Femur (tissue), 1 donor: ENCODE measurements at regions not wholly inside any gene's neighbourhood (a gene's known extent, or its start where the extent isn't known, plus 50 kb on each side); places are given as distances from the start of the nearest gene placed in this dataset.
A peak's percentile ranks its signal among the peaks of the same experiment; 100 is the strongest.

Source experiments
- DNase-seq: peaks from one replicate; pipeline ENCODE4 v3.0.0-alpha.2; 2017

DNA sequence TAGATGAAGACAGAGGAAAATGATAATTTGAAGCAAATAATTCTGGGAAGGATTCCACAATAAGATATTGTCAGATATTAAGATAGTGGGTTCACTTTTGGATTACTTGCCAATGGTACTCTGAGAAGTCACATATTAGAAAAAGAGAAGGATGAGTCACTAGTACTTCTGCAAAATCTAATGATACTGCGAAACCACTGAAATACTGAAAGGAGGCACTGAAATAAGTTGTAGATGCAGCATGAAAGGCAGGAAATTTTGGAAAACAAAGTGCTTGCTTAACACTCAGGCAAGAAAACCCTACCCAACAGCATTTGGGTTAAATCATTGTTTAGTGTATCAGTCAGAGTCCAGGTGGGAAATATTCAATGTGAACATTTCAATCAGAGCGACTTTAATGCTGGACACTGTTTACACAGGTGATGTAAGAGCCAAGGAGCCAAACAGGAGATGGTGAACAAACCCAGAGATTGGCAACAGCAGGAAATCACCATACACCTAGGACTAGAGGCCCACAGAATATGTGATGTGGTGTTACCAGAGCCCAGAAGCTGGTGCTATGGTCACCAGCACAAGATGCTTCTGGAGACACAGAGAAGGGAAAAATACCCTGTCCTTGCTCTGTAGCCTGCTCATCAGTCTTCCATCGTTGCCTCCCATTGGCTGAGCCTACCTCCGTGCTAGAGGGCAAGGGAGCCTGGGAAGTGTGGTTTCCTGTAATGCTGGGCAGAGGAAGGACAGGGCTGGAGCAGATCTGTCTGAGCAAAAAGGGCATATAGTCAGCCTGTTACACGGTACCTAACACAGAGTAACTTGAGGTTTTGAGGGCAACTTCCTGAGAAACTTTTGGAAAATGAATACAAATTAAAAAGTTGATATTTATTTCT lies 204.7 kb upstream of the ITGA4 start:
- DNase-seq: no peak

DNA sequence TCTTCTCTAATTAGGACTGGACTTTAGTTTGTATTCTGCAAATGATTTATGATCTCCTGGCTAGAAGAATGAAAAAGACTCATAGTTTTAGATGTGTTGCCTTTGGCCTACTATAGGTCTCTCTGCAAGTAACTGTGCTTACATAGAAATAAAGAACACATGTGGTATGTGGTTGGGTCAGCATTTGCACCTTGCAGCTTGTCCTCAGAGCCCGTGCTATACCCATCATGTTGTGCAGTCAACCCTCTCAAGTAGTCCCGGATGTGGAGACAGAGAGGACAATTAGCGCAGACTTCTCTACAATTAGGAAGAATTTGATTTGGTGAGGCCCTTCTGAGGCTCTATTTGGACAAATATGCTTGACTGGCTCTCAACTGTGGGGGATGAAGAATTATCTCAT lies 203.7 kb upstream of the ITGA4 start:
- DNase-seq: no peak

DNA sequence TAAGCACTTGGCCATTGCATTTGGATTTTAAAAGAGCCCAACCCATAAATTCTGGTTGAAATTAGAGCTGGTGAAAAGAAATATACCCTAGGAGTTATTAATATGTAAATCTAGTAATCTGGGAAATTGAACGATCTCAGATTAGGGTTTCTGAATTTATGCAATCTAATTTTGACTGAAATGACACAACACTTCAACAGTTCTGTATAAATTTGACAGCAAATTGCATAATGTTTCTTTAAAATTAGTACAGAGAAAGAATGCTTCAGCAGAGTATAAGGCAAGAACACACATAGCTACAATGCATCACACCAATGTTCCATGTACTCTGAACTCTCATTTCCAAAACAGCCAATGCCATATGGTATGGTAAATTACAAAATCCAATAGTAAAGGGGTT lies 201.5 kb upstream of the ITGA4 start:
- DNase-seq: no peak

DNA sequence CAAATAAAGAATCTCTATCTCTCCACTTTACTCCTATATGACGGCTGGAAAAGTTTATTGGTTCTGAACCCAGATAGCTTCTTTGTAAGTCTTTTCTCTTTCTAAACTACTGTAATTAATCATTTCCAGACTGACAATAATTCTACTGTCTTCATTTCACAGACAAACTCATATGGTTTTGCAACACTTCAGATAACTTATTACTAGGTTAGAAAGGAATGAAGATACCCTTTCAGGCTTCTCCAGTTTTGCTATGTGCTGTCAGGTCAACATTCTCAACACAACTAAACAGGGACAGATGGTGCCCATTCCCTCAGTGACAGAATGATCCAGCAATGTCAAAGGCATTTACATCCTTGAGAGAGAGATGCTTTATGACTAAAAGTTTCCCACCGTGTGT lies 198.5 kb upstream of the ITGA4 start:
- DNase-seq: no peak

DNA sequence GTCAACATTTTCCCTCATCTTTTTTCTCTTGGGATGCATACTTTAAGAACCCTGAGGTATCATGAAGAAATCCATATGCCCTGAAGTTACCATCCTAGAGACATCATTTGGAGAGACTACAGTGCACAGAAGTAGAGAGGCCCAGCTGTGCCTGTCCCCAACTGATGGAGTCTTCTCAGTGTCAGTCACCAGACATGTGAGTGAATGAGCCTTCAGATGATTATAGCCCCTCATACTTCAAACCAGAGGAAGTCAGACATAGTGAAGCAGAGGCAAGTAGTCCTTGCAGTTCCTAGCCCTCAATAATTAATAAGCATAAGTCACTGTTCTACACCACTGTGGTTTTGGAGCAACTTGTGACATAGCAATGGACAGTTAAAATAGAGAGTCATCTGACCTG lies 194.4 kb upstream of the ITGA4 start:
- no peak for DNase-seq

DNA sequence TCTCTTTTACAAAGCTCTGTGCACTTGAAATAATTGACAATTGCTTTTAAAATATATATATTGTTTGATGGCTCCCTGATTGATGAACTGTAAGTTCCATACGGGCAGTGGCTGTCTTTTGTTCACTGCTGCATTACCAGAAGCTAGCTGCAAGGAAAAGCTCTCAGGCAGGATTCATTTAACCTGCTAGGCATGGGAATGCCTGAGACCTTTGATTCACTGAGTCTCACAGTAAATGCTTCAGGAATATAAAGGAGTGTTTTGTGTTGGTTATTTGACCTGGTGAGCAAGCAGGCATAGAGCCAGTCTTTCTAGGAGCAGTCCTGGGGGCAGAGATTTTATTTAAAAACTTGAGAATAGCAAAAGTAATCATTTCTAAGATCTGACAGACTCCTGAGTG lies 193.2 kb upstream of the ITGA4 start:
- DNase-seq: no peak

DNA sequence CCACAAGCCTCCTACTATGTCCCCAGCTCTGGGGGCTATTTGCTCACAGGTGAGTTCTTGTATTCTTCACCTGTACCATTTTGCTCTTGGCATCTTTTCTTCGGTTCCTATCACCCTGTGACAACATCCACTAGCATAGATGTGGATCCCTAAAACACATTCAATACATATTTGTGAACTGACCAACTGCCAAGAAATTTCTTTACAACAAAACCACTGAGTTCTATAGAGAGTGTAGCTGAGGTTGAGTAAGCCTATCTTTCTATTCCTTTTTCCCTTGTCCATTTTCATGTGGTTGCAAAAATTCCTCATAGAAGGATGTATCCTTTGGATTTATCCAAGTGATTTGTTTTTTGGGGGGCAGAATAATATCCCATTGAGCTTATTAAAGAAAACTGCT lies 192.7 kb upstream of the ITGA4 start:
- no peak for DNase-seq

DNA sequence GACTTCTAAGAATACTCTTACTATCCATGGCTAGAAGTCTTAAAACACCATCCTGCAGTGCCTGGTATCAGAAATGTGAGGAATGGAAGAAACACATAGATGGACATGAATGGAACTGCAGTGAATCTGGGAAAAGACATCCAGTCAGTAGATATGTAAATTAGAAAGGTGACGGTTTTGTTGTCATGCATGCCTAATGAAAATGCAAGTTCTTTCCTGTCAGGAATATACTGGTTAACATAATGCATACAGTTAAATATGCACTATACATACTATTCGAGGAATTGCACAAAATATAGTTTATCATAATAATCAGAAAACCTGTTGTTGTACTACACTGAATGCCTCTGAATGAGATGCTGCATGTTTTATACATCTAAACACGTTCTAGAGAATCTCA lies 190.6 kb upstream of the ITGA4 start:
- DNase-seq: no peak

DNA sequence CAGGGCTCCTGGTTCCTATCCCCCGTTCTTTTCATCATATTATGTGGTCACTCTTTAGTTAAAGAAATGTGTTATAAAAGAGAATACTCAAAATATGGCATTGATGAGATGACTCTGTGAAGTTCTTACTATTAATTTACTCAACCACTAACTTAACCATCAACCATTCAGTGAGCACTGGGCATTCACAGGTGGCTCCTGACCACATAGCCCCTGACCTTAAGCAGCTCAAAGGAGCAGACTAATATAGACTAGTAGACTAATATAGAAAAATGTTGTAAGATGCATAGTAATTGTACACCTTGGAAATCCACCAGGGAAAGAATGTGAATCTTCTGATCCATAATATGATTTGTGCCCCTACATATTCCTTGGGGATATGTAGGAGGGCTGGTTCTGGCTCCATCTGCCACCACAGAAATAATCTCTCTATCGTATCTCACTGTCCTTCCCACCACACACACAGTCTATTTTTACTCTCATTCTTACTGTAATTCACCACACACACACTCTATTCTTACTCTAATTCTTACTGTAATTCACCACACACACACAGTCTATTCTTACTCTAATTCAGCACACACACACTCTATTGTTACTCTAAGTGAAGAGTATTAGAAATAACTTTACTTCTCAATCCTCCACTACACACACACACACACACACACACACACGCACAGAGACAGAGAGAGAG lies 188.9 kb upstream of the ITGA4 start:
- DNase-seq: no peak

DNA sequence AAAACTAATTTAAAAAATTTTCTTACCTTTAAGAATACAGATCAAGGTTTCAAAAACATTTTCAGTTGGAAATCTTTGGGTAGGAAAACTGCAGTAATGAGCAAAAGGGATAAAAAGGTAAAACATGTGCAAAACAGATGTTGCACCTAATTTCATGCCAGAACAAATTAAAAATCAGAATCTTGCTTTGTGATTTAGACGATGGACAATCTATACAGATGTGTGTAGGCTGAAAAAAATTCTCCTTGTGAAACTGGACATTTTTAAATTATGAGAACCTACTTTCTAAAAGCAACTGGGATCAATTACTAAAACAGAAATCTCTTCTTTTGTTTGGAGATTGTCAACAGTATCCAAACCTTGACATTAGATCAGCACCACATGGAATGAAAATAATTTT lies 183.2 kb upstream of the ITGA4 start:
- DNase-seq: no peak

DNA sequence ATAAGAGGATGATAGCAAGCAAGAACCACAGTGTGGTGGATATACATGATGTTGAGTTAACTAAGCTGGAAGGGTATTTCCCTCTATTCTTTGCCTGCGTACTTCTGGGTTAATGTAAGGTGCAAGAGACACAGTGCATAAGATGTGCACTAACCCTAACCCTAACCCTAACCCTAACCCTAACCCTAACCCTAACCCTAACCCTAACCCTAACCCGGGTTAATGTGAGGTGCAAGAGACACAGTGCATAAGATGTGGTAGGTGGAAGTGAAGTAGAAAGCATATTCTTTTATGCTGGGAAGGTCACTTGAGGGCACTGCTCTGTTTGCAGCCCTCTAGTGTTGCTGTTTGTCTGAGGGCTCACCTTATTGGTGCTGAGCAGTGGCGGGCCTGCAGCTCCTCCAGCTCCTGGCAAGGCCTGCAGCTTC lies 181.5 kb upstream of the ITGA4 start:
- no peak for DNase-seq

DNA sequence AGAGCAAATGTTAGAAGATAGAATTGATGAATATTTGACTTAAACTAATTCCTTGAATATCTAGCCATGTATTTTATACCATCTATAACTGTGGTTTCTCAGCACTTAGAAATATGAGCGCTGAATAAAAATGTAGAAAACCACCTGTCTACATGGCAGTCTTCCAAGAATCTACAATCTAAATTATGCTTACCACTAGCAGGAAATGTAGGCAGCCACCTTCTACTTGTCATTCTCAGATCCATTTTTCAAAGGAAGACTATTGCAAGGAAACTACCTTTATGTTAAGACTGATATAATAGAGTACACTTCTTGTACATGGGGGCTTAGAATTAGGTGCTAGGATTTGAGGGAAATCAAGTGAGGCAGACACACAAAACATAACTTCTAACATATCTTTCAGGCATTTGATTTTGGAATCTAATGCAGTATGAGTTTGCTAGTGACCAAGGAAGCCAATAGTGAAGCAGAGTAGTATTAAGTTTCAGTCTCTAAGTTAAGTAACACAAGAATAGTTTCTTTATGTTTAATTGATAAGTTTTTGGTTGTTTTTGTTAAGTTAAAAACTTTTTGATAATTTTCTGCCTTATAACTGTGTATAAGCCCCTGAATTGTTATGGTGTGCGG lies 175.9 kb upstream of the ITGA4 start:
- no peak for DNase-seq

DNA sequence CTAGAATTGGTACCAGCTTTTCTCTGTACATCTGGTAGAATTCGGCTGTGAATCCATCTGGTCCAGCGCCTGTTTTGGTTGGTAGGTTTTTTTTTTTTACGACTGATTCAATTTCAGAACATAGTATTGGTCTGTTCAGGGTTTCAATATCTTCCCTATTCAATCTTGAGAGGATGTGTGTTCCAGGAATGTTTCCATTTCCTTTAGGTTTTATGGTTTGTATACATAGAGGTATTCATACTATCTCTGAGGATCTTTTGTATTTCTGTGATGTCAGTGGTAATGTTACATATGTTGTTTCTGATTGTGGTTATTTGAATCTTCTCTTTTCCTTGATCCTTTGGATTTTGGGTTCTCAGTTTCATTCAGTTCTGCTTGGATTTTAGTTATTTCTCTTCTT lies 172.1 kb upstream of the ITGA4 start:
- no peak for DNase-seq

DNA sequence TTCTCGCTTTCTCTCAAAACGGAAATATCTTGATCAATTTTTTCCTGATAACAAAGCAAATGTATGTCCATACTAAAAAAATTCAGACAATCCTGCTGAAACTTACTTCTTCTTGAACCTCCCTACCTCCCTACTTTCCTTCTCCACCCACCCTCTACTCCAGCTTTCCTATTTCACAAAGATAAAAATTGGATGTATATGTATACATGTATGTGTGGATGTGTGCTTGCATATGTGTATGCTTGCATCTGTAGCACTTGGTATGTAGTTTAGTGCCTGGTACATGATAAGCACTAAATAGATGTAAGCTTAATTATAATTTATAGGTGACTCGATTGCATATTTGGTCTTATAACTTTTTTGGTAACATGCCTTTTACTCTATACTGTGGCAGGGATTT lies 167.5 kb upstream of the ITGA4 start:
- no peak for DNase-seq

DNA sequence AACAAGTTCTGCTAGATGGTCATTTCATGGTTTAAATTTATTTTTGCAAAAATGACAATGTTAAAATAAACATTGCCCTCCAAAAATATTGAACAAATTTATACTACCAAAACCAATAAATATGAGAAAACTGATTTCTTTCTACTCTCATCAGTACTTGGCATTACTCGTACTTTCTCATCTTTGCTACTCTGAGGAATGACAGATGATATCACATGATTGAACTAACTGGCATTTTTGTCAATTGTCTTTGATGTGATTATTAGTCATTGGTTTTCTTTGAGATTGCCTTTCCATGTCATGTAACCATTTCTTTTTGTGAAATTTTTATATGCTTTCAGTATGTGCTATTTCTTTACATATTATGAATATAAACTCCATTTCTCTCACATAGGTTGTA lies 167.0 kb upstream of the ITGA4 start:
- no peak for DNase-seq

DNA sequence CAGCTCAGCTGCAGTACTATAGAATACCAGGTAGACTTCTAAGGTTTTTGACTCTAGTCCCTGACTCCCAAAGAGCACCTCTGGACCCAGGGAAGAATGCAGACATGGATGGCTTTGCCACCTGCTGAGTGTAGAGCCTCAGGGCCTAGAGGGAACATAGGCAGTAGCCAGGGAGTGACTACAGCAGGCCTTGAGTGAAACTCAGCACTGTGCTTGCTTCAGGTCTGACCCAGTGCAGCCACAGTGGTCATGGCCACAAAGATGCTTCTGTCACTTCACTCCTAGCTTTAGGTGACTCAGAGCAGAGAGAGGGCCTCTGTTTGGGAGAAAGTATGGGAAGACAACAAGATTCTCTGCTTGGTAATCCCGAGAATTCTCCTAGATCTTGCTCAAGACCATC lies 162.2 kb upstream of the ITGA4 start:
- no peak for DNase-seq

DNA sequence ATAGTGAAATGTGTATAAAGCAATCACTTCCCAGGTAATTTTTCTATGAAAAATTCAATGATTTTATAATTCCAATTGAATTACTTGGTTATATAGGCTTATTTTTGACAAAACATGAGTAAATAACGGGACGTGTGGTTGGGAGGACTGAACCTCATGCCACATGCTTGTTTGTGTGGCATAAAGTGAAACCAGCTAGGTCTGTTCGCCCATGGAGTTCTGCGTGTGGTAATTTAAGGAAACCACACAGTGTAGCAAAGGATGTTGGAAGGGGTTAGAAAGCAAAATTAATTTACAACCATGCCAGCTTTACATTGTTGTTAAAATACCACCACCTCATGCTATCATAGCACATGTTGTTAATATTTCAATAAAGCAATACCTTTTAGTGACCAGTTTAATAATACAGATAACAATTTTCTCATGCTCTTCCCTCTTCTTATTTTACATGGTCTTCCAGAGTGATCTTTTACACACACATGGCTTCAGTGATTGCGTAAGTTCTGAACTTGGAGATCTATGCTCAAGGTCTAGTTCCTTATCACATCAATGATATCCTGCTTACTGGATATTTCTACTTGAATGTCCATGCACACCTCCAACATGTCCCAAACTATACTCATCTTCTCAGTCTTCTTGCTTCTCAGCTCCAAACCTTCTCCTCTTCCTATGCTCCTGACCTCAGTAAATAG lies 156.4 kb upstream of the ITGA4 start:
- no peak for DNase-seq

DNA sequence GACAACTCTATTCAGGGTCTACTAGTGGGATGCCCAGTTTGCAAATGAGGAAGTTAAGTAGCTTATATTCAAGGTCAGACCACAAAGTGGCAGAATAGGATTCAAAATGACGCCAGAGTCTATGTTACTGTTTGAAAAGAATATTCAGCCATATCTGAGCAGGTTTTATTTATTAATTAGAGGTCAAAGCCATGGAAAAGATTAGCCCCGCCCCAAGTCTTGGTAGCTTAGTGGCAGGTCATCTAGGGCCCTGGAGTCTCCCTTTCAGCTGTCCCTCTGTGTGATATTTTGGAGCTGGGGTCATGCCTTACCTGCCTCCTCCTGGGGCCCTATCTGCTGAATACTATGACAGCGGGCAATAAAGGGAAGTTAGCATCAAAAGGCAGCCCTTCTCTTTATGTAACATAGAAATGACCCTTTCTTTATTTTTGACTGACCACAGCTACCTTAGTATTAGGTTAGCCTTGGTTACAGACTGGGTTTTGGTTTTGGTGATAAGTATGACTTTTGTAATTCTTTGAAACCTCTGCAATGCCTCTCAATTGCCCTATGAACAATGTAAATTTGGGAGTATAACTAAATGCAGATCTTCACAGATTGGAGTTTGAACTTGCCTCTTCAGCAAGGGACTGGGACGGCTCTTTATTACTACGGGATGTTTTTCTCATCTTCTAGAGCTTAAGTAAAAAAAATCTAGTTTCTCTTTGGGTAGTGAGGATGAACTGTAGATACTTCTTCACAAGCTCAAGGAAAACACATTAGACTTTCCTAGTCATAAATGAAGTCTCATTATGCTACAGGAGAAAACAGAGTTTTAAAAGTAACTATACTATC lies 153.0 kb upstream of the ITGA4 start:
- DNase-seq: no peak

DNA sequence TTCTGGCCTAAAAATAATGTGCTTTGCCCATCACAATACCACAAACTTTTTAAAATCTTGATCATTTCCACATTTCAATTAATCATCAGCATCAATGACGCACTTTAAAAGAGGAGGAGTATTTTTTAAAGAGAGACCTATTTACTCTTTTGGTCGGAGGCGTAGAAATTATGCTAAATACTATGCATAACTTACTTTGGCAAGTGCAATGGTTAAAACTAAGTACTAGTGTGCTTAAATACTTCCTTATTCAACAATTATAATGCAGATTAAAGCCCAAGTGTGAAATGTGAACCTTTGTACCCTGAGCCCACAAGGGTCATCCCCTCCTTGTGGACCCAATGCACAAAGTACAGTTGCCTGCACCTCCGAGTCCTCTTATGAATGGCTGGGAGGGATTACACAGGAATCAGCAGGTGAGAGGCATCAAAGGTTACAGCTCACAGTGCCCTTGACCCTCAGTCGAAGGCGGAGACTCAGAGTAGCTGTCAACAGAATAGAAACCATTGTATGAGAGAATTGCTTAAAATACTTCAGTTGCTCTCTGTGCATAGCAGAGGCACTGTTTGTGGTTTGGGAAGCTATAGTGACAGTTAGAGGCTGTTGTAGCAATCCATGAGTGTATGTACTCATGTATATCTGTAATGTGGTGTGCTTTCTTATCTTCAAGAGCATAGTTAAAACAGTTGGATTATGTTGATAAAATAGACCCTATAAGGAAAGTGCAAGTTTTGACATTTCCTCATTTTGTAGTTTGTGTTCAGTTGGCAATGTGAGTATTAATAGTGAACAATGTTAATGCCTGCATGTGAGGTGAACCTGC lies 151.7 kb upstream of the ITGA4 start:
- DNase-seq: peak; percentile 38

DNA sequence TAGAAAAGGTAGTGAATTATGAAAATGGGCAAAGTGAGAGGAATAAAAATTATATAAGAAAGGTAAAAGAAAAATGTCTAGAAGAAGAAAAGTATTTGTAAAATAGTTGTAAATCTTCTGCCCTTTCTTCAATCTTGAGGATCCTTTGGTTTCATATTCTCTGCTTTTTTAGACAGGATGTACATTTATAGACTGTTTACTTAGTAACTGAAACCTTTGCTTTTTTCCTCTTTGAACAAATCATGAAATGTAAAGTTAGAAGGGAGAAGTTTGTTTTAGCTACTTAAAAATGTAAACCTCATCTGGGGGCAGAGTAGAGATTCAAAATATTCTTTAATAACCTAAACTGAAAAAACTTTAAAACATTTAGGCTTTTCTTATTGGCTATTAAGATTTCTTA lies 150.4 kb upstream of the ITGA4 start:
- no peak for DNase-seq

DNA sequence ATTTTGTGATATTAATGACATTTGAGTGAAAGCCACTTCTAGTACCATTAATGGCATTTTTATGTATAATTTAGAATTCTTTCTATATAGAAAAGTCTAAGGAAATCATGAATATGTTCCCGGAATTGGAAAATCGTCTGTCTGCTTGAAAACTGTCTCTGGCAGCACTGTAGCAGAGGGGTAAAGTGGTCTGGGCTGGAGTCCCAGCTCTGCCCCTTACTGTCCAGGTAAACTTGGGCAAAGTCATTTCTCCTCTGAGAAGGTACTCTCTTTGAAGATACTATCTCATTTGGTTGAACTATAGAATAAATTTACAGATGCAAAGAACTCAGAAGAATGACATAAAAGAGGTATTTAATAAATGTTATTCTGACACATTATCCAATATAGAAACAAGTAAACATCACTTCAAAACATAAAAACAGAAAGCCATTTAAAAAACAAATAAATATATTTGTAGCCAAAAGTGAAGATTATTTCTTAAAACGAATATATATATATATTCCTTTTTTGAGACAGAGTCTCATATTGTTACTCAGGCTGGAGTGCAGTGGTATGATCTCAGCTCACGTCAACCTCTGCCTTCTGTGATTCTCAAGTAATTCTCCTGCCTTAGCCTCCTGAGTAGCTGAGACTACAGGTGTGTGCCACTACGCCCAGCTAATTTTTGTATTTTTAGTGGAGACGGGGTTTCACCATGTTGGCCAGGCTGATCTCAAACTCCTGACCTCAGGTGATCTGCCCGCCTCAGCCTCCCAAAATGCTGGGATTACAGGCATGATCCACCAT lies 149.8 kb upstream of the ITGA4 start:
- no peak for DNase-seq
